ENCODE measurements at regions not wholly inside any gene's neighbourhood (a gene's known extent, or its start where the extent isn't known, plus 50 kb on each side); places are given as distances from the start of the nearest gene placed in this dataset.
"Not testable (repeated sequence)": the region's sequence is repeated elsewhere in the genome, so short reads cannot be mapped to it uniquely, and the experiment has no call there.

GRCh38 chr12:72168851-72169250, 103.3 kb upstream of the TRHDE start:
- DNase-seq = no peak

DNA sequence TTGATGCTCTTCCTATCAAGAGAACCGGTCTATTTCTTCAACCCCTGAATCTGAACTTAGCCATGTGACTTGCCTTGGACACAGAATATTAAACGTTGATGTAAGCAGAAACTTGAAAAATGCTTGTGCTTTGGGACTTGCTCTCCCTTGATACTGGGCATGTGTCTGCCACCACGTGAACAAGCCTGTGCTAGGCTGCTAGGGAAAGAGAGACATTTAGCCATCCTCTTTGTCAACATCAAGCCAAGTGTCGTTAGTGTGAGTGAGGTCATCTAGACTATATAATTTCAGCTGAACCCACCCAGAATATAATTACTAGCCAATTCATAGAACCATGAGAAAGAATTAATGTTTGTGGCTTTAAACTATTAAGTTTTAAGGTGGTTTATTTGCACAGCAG, 98.2 kb upstream of the TRHDE start:
- DNase-seq = no peak

- DNase-seq = no peak
Observed at GRCh38 chr12:72178244-72178643, 93.9 kb upstream of the TRHDE start.

GRCh38 chr12:72178871-72179270, 93.3 kb upstream of the TRHDE start:
- no peak for DNase-seq

DNA sequence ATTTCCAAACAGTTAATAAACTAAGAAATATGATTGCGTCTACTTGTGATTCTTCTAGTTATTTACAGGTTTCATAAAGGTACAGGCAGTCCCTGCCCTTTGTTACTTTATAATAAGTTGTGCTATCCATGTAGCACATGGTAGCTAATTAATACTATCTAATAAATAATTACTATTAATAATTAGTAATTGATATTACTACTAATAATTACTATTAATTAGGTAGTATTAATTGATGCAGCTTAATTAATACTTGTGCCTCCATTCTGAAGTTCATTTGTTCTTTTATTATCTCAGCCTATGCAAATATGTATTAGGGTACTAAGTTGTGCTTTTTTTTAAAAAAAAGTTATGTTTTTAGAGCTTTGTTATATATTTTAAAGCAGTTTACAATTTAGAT, 92.3 kb upstream of the TRHDE start:
- no peak for DNase-seq

GRCh38 chr12:72184971-72185533, 87.1 kb upstream of the TRHDE start:
- DNase-seq = not testable (repeated sequence)

GRCh38 chr12:72189266-72189665, 82.9 kb upstream of the TRHDE start:
- no peak for DNase-seq

- DNase-seq = no peak
Observed at GRCh38 chr12:72191761-72192160, 80.4 kb upstream of the TRHDE start.

DNA sequence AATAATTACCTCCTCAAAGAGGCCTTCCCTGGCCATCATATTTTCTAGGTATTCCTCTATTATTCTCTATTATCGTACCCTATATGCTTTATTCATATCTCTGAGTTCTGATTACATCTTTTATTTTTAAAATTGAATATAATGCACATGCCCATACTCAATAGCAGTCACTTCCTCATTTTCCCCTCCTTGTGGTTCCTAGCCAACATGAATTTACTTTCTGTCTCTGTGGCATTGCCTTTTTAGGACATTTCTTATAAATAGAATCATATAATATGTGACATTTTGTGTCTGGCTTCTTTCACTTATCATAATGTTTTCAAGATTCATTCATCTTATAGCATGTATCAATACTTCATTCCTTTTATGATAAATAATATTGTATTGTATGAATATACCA, 74.4 kb upstream of the TRHDE start:
- no peak for DNase-seq

- DNase-seq = no peak
Observed at GRCh38 chr12:72201457-72201856, 70.7 kb upstream of the TRHDE start.

DNA sequence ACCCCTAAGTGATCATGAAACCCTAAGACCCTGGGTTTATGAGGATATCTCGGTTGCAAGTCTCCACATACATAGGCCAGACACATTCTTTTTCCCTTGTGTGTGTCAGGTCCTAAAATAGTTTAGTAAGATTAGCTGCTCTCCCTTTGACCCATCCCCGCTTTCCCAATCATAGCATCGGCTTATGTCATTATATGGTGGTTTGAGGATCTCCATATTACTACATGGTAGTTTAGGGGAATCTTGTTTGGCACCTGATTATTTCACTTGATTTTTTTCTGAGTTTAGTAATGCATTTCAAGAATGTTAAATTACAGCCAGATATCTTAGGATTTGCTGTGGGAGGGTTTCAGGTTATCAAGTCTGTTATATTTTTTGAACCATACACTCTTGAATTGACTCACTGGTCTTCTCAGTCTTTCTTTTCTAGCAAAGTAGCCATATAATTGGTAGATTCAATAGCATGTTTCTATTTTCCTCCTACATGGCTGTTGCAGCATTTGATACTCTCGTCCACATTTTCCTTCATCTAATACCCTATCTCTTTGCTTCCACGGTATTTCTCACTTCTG, 68.3 kb upstream of the TRHDE start:
- DNase-seq = no peak

- DNase-seq = no peak
Observed at GRCh38 chr12:72207079-72207478, 65.1 kb upstream of the TRHDE start.

GRCh38 chr12:72207486-72208409, 64.4 kb upstream of the TRHDE start:
- DNase-seq = no peak

GRCh38 chr12:72209086-72209485, 63.1 kb upstream of the TRHDE start:
- DNase-seq = no peak

DNA sequence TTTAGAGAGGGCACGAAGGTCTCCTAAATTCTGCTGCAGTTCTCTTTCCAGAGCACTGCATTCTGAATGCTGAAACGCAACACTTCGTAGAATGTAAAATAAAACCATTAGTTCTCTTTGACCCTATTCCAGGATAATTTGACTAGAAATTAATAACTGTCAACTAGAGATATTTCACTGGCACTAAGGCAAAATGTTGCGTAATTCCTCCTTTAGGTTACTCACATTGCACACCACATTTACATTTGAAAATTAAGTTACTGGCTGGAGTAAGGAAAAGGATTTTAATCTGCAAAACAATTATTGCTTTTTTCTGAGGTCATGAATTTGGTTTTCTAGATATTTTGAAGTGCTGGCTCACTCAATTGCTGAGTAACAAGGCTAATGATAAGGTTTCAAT, 58.0 kb upstream of the TRHDE start:
- no peak for DNase-seq

- DNase-seq = not testable (repeated sequence)
Observed at GRCh38 chr12:72215287-72215686, 56.9 kb upstream of the TRHDE start.

- no peak for DNase-seq
Observed at GRCh38 chr12:72219937-72220336, 52.2 kb upstream of the TRHDE start.

All from hematopoietic multipotent progenitor cell treated with erythropoietin and hydrocortisone succinate and interleukin-3 and kit ligand, for 8 days (in vitro differentiated cells).